Spleen (tissue), 7 donors: ENCODE measurements at regions not wholly inside any gene's neighbourhood (a gene's known extent, or its start where the extent isn't known, plus 50 kb on each side); places are given as distances from the start of the nearest gene placed in this dataset.

Source experiments
- CTCF ChIP-seq, 11 experiments: fragments of 200-600 bp in 7 of 11; fragments of 450-650 bp in 4 of 11; sonication (generic) in 4 of 11; IDR thresholded peaks in 8 of 11; conservative IDR thresholded peaks in 3 of 11; 1 replicate in 7 of 11; 2 replicates in 4 of 11; pipeline versions ENCODE4 v1.4.0 to v1.8.0; 2016 to 2021; ENCODE audit warnings: antibody characterized with exemption in 11 of 11, inconsistent platforms in 4 of 11, mild to moderate bottlenecking in 1 of 11
- POLR2A ChIP-seq, 3 donors: fragments of 450-650 bp; IDR thresholded peaks; one replicate each; pipeline ENCODE4 v1.5.1; 2017; ENCODE audit warnings: antibody characterized with exemption in 3 of 3, mild to moderate bottlenecking in 1 of 3
- POLR2AphosphoS5 ChIP-seq, 3 donors: sonication (generic); formaldehyde crosslinking; IDR thresholded peaks; one replicate each; pipeline ENCODE4 v1.5.1; 2017; ENCODE audit warnings: antibody characterized with exemption in 3 of 3
- donor health status: DM: no; HTN: no; CAD: no; lungs with moderate emphysema.
- donor health status: DM: no; HTN: no; CAD: no.
- donor health status: DM: no; HTN: no; CAD: no.

- TF ChIP-seq CTCF (IDR thresholded peaks at IDR 0.05 in 8 of 11, conservative IDR thresholded peaks at IDR 0.05 in 3 of 11) (no peak), POLR2AphosphoS5 (IDR thresholded peaks at IDR 0.05) (no peak), POLR2A (IDR thresholded peaks at IDR 0.05) (no peak)
These were observed 138.3 kb upstream of the STK17B start for GRCh38 chr2:196309691-196310090.
